IMR-90 (cell line): ENCODE measurements at regions not wholly inside any gene's neighbourhood (a gene's known extent, or its start where the extent isn't known, plus 50 kb on each side); places are given as distances from the start of the nearest gene placed in this dataset.

Experiments used
- CHD1 ChIP-seq: IDR thresholded peaks from 2 replicates; pipeline ENCODE4 v1.6.1; 2012; ENCODE audit warnings: low read depth, low read length, improper control_type of control experiment
- POLR2A ChIP-seq: IDR thresholded peaks from 2 replicates; pipeline ENCODE4 v1.6.1; 2012; ENCODE audit warnings: mild to moderate bottlenecking, low read depth, low read length

GRCh38 chr1:60935599-60936110, 146.7 kb upstream of the NFIA start:
- no peak for TF ChIP-seq CHD1
- no peak for TF ChIP-seq POLR2A
